Renal cortex interstitium (tissue), 11 donors: ENCODE measurements at regions not wholly inside any gene's neighbourhood (a gene's known extent, or its start where the extent isn't known, plus 50 kb on each side); places are given as distances from the start of the nearest gene placed in this dataset.

Experiments
- DNase-seq, 11 donors: peaks; one replicate each; pipeline ENCODE4 v3.0.0-alpha.2; 2013; ENCODE audit warnings: low read depth in 9 of 11, low spot score in 4 of 11; ENCODE audit errors: extremely low read depth in 1 of 11

- DNase-seq = no peak
These were observed 93.4 kb downstream of the SLC41A2 start for GRCh38 chr12:104864668-104865067.

DNA sequence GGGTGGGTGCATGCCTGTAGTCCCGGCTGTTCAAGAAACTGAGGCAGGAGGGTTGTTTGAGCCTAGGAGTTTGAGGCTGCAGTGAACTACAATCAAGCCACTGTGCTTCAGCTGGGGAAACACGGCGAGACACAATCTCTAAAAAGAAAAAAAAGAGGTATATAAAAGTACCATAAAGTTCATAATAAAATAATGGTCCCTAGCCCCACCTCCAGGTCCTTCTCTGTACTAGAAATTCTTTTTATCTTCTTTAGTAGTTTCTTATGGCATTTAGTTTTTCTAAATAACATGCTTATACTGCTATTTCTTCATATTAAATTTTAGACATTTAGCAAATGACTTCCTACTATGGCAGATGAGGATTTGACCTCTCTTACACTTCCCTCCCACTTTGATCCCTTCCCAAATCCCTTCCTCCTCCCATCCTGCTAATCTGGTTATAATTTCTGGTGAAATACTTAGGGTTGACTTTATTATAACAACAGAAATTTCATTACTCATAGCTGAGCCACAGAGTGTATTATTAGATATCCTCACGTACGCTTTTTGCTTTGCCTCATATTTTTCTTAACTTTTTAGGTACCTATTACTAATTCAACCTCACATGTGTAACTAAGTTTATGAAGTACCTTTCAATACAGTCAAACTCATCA lies 94.7 kb downstream of the SLC41A2 start:
- DNase-seq = no peak

DNA sequence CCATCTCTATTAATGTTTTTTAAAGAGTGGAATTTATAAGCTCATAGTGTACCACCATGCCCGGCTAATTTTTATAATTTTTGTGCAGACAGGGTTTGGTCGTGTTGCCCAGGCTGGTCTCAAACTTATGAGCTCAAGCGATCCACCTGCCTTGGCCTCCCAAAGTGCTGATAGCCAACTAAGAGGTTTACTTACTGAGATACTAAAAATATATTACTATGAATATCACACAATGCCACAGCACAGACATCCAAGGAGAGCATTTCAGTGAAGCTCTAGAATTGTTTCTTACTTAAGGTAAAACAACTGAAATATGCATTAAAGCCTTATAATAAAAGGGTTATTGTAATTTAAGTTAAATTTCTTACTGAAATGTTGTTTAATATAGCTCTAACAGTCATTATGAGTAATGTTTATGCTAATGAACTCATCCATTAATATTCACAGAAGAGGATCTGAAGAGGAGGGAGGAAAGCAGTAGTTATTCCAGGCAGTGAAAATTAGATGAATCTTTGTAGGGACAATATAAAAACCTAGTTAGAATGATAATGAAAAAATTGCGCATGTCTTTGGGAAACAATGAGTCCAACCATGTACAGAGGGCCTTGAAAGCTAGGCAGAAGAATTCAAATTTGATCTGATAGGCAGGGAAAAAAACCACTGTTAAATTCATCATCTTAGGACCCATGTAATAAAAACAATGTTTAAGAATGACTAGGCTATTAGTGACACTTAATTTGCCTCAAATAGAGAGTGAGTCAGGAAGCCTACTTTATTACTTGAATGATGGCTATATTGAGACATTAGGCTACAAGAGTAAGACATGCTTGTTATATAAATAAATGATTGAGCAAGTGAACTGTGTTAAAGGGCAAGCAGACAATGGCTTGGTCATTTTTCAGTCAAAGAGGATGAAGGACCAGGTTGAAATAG lies 99.2 kb downstream of the SLC41A2 start:
- DNase-seq = no peak

DNA sequence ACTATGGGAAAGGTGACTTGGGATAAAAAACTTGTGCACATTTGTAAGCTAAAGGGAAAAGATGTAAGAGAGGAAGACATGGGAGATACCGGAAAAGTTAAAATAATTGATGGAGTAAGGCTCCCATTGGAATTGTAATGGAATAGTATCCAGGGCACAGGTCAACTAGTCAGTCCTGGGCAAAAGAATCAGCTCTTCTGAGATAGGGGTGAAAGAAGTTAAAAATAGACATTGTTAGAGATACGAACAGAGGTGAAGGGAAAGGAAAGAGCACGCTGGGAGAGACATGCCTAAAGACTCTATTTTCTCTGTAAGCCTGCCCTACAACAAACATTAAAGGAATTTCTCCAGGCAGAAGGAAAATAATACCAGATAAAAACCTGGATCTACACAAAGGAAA lies 101.6 kb downstream of the SLC41A2 start:
- DNase-seq = no peak

GRCh38 chr12:104855599-104855998 lies 102.5 kb downstream of the SLC41A2 start:
- DNase-seq = no peak

- no peak for DNase-seq
These were observed 105.2 kb downstream of the SLC41A2 start for GRCh38 chr12:104852896-104853295.

DNA sequence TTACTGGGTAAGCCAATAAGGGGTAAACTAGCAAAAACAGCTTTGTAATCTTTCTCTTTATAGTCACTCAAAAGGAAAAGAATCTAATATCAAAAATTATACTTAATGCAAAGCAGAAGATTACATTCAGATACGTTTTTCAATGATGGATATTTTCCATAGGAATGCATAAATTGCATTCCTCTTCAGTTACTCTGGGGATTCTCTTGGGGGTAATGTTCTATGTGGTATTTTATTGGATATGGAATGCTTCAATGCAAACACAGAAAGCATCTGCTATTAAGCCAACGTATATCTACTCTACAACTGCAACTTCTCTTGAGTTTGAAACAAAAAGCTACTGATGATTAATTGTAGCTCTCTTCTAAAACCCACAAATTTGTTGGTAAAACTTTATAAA lies 106.0 kb downstream of the SLC41A2 start:
- no peak for DNase-seq

- DNase-seq = no peak
These were observed 107.3 kb downstream of the SLC41A2 start for GRCh38 chr12:104850781-104851180.

GRCh38 chr12:104846056-104846767 lies 111.9 kb downstream of the SLC41A2 start:
- no peak for DNase-seq

GRCh38 chr12:104844123-104844522 lies 114.0 kb downstream of the SLC41A2 start:
- no peak for DNase-seq

- DNase-seq = no peak
These were observed 117.8 kb downstream of the SLC41A2 start for GRCh38 chr12:104840262-104840661.

DNA sequence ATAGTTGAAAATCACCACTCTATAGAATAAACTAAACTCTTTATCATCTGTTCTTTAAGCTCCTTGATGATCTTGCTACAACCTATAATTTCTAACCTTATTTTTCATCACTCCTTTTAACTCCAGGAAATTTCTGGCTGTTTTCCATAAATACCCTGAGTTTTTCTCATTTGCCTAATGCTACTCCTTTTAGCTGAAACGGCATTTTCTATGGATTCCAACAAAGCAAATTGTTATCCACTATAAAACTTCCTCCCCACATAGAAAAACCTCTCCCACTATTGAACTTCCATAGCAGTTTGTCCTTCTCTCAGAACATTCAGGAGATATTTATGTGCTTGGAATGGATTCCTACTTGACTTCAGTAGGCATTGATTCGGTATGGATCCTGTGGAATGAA lies 122.8 kb downstream of the SLC41A2 start:
- DNase-seq = no peak

- DNase-seq = no peak
These were observed 123.5 kb downstream of the SLC41A2 start for GRCh38 chr12:104834607-104835006.

GRCh38 chr12:104833756-104834155 lies 124.3 kb downstream of the SLC41A2 start:
- no peak for DNase-seq

DNA sequence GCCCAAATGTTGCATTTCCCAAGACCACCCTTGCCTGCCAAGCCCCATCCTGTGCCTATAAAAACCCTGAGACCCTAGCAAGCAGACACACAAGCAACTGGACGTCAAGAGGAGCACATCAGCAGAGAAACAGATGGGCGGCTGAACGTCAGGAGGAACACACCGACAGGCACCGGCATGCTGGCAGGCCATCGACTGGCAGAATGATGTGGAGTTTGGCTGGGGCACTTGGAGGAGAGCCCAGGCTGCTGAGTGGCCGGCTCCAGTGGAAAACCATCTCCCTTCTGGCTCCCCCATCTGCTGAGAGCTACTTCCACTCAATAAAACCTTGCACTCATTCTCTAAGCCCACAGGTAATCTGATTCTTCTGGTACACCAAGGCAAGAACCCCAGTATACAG lies 130.1 kb downstream of the SLC41A2 start:
- no peak for DNase-seq

GRCh38 chr12:104827587-104827986 lies 130.5 kb downstream of the SLC41A2 start:
- no peak for DNase-seq

DNA sequence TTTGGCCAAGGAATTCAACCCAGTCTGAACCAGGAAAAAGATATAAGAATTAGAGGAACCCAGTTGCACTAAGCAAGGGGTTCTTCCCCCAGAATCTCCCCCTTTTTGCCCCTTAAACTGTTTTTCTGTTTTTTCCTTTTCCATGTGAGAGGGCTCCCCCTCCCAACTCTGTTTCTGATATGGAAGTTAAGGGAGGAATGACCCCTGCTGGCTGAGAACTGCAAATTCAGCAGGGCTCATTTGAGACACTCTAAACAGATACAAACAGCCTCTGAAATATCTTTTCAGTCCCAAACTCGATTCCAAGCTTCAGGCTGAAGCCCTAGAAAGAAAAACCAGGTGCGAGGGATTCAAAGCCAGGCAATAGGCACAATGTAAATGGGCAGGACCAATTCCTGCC lies 132.7 kb downstream of the SLC41A2 start:
- no peak for DNase-seq

GRCh38 chr12:104823985-104824461 lies 134.1 kb downstream of the SLC41A2 start:
- no peak for DNase-seq

DNA sequence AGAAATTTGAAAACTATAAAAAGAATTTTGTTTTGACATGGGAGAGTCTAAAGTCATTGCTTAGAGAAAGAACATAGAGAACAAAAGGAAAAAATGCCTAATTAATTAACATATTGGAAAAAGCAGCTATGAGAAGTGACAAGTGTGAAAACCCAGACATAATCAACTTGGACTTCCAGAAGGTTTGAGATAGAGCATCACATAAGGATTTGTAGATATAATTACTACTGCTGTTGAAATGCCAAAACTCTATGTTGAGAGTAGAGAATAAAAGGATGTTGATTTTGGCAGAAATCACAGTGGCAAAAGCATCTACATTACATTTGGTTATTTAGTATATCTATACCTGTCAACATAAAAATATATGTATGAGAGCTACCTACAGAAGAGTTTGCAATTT lies 135.1 kb downstream of the SLC41A2 start:
- no peak for DNase-seq
